HG02571 (cell line): ENCODE measurements at regions not wholly inside any gene's neighbourhood (a gene's known extent, or its start where the extent isn't known, plus 50 kb on each side); places are given as distances from the start of the nearest gene placed in this dataset.

ENCODE experiments used
- ATAC-seq: cut with Tn5 transposase; IDR thresholded peaks from one replicate; pipeline ENCODE4 v1.9.1; 2021; ENCODE audit warnings: mild to moderate bottlenecking, moderate library complexity; ENCODE audit not compliant: unreplicated experiment

GRCh38 chr2:2523461-2524347 lies 192.6 kb upstream of the MYT1L start:
- no peak for ATAC-seq

DNA sequence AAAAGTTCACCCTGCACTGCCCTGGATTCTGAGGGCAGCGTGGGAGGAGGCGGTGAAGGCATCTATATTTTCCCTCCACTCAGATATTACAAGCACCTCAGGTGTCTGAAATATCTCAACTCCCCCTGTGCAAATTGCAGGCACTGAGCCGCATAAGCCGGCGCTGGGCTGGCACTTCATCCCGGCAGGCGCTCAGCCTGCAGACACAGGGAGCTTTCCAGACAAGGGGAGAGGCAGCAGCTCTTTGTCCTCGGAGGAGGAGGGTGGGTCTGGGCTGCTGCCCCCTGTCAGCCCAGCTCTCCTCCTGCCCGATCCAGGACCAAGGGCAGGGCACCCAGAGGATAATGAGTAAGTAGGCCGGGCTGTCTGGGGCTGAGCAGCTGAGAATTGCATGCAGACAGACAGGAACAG lies 189.3 kb upstream of the MYT1L start:
- ATAC-seq: no peak

DNA sequence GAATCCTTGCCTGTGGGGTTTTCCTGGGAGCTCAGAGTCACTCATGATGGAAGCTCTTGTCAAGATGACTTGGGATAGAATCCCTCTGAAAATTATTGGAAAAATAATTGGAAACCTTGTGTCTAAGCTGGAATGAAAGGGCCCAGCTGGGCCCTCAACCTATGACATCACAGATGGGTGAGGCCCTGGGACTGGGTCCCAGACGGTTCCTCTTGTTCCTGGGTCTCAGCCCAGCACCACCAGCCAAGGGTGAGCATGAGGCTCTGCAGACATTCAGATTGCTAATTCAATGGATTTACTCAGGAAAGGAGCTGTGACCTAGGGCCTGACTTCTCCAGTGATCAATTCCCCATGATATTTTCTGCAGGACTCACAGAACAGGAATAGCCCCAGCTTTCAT lies 188.3 kb upstream of the MYT1L start:
- ATAC-seq: no peak

GRCh38 chr2:2517399-2517798 lies 186.3 kb upstream of the MYT1L start:
- ATAC-seq: no peak

DNA sequence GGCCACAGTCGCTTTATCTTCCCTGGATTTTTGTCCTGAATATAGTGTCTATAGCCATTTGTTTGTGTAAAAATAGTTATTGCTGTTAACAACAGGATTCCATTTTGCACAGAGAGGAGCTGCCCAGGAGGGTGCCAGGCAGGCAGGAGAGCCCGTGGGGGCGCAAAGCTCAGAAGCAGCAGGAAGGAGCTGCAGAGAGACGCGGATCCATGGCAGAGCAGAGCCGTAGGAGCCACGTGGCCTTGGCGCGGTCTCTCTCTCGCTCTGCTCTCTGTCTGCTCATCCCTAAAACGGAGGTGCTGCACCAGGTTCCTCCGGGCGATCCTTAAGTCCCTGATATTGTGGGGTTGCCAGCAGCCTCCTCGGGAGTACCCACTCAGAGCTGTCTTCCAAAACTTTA lies 185.3 kb upstream of the MYT1L start:
- ATAC-seq: no peak

DNA sequence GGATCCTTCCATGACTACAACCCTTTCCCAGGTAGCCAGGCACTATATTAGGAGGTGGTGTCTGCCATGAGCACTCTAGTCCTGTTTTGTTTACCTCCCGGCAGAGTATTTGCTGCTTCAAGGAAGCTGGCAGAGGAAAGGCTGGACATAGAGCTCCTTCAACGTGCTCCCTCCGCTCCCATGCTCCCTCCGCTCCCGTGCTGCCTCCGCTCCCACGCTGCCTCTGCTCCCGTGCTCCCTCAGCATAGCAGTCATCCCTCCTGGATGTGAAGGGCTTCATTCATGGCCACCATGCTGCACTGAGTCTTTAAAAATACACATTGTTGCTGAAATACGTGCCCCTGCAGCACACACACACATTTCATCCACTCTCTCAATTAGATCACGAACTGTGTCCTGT lies 181.9 kb upstream of the MYT1L start:
- ATAC-seq: no peak

- no peak for ATAC-seq
Measured at GRCh38 chr2:2507417-2507997, 176.4 kb upstream of the MYT1L start.

GRCh38 chr2:2506536-2506935 lies 175.5 kb upstream of the MYT1L start:
- no peak for ATAC-seq

DNA sequence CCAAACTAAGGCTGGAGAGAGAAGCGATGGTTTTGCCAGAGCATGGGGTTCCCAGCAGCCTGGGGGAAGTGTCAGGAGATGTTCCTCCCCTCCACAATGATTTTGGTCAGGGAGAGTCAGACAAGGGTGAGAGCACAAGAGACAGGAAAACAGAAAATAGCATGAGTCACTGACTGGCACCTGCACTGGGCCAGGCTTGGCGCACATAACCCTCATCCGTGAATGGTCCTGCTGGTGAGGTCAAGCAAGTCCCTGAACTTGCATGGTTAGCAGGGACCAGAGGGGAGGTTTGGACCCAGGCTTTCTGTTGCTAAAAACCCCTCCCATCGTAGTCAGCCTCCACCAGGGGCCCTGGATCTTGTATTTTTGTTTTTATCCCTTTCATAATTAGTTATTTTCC lies 174.5 kb upstream of the MYT1L start:
- no peak for ATAC-seq

GRCh38 chr2:2503864-2504418 lies 172.9 kb upstream of the MYT1L start:
- ATAC-seq: no peak

- no peak for ATAC-seq
Measured at GRCh38 chr2:2502201-2502549, 171.1 kb upstream of the MYT1L start.

DNA sequence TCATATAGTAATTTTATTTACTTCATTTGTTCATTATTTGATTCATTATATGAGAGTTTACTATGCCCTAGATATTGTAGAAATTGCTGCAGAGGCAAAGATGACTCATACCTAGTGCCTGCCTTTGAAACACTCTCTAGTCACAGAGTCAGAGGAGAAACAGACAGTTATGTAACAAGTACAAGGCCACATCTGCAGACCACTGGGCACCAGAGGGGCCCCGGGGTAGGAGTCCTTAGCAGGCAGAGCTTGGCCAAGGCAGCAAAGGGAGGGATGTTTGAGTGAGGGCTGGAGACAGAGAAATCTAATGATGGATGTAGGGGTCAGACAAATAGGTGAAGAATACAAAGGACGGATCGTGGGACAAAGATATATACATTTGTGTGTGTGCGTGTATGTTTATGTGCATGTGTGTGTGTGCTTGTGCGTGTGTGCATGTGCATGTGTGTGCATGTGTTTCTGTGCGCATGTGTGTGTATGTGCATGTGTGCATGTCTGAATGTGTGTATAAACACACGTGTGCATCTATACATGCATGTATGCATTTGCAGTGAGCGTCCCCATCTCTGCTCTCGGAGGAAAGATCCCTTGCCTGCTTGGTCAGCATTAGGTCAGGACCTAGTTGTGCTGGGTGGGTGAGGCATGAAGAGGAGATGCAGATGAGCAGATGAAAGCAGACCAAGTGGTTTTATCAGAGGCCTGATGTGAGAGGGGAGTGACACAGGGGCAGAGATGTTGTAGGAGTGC lies 170.6 kb upstream of the MYT1L start:
- no peak for ATAC-seq

- ATAC-seq: no peak
Measured at GRCh38 chr2:2495606-2496005, 164.5 kb upstream of the MYT1L start.

GRCh38 chr2:2493496-2493895 lies 162.4 kb upstream of the MYT1L start:
- ATAC-seq: no peak

GRCh38 chr2:2492800-2493199 lies 161.7 kb upstream of the MYT1L start:
- ATAC-seq: no peak

DNA sequence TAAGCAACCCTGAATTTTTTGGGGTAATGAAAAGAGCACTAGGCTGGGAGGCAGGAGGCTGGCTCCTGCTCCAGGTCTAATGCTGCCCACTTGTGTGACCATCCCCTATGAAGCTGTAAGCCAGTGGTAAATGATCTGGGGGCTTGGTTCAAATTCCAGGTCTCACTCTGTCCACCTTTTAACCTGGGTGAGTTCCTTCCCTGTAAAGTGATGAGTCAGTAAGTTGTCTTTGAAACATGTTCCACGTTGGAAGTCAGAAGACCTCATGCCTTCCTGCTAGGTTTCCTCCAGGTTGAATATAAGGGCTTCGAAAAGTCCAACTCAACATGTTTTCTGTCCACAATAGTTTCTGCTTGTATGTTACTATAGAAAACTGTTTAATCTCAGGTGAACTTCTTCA lies 160.9 kb upstream of the MYT1L start:
- ATAC-seq: no peak

- ATAC-seq: no peak
Measured at GRCh38 chr2:2484301-2484700, 153.2 kb upstream of the MYT1L start.

DNA sequence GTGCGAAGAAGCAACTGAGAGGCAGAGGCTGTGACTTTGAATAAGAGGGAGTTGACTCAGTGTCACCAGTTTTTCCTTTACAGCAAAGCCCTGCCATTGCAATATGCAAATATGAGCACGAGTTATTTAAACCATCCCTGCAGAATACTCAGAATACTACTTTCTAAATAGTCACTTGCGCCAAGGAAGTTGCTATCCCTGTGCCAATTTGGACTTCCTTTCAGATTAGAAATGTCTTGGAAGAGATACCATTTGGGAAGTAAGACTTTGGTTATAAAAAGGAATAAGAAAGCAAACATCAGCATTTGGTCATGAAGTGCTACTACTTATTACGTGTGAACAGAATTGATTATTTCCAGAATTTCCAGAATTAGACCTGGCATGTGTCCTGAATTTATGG lies 151.8 kb upstream of the MYT1L start:
- ATAC-seq: no peak

DNA sequence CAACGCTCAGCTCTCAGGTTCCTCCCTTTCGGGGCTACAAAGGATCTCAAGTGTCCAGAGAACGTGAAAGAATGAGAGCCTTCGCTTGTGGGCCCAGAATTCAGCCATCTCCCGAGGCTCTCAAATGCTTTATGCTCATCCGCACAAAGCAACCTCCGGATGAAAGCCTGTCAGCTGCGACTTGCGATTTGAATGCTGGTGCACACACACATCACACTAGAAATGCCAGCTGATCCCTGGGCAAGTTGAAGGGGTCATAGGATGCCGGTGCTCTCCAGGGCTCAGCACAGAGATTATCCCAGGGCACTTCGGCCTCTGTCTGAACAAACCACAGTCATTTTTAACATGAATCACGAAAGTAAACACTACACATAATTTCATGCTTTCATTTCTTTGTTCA lies 141.8 kb upstream of the MYT1L start:
- ATAC-seq: no peak

- no peak for ATAC-seq
Measured at GRCh38 chr2:2472044-2472443, 141.0 kb upstream of the MYT1L start.

DNA sequence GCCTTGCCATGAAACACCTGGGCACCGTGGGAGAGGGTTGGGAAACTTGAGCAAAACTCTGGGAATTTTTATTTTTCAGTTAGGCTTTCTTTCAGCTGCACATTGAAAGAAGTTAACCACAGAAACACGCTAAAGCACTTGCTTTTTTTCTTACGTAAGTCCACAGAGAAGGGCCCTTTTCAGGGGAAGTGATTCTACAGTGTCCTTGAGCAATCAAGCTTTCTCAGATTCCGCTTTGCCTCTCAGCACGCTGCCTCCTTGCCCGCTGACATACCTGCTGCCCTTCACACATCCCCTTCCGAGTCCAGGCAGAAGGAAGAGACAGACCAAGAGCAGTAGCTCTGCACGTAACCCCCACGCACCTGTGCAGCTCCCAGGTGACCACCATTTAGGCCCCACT lies 135.5 kb upstream of the MYT1L start:
- no peak for ATAC-seq

DNA sequence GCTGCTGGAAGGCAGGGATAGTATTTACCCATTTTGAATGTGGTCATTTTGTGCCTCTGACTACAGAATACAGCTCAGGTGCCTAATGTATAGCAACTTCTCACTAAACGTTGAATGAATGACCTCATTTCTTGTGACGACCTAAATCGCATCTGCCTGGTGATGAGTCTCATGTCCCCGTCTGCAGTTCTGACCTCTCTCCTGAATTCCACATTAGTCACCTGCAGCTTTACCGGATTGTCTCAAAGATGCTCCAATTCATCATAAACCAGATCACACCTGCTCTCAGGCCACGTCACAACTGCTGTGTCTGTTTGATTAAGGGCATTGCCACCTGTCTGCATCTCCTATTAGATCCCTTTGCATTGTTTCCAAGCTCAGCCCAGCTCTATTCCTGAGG lies 133.6 kb upstream of the MYT1L start:
- ATAC-seq: no peak
